HG03565 (cell line): ENCODE measurements at regions not wholly inside any gene's neighbourhood (a gene's known extent, or its start where the extent isn't known, plus 50 kb on each side); places are given as distances from the start of the nearest gene placed in this dataset.
"Not testable (repeated sequence)": the region's sequence is repeated elsewhere in the genome, so short reads cannot be mapped to it uniquely, and the experiment has no call there.

Source experiments
- ATAC-seq: cut with Tn5 transposase; IDR thresholded peaks from one replicate; pipeline ENCODE4 v1.9.1; 2021; ENCODE audit warnings: mild to moderate bottlenecking, moderate library complexity; ENCODE audit not compliant: unreplicated experiment

DNA sequence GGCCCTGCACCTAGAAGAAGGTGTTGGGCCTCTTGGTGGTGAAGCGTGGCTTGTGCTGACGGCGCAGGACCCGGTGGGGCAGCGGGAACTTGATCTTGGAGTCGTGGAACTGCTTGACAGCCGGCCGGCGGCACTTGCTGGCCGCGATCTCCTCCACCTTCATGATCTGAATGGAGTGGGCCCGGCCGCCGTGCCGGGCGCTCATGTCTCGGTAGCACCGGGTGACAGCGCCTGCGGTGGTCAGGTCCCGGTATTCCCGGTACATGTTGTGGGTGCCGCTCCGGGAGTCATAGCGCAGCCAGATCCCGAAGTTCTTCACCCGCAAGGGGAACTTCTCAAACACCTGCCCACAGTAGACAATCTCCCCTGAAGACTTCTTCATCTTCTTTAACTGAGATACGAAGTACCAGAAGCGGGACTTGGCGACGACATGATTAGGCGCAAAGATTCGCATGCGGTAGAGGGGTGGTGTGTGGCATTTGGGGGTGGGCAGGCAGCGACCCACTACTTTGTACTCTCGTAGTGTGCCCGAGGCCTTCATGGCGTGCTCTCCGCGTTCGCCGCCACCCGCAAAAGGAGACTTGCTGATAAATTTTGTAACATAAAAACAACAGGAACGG, 92.1 kb upstream of the MSH6 start:
- ATAC-seq: not testable (repeated sequence)

- no peak for ATAC-seq
Observed at GRCh38 chr2:47690132-47690531, 92.8 kb upstream of the MSH6 start.

DNA sequence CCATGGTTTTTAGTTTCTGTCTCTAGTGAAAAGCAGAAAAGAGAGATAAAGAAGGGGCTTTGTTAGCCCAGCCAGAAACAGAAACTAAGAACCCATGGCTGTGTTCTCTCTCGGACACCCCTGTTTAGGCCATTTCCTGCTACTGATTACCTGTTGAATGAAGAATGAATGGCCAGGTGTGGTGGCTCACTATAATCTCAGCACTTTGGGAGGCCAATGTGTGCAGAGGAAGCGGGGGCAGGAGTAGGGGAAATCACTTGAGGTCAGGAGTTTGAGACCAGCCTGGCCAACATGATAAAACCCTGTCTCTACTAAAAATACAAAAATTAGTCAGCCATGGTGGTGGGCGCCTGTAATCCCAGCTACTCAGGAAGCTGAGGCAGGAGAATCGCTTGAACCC, 93.8 kb upstream of the MSH6 start:
- ATAC-seq: peak; percentile 39

DNA sequence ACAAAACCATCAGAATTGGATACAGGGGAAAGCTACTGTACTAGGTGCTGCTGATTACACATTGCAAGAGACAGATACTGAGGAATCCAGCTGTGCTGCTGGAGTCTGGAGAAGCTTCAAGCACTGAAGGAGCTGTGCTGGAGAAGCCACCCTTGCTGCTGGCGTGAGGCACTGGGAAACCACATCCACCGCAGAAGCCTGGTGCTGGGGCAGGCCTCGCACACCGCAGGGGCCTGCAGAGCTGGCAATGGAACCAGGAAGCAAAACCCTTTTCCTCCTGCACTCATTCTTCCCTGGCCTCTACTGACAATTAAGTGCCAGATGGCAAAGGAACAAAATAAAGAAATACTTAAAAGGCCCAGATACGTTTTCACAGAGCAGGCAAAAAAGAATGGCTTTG, 94.4 kb upstream of the MSH6 start:
- no peak for ATAC-seq

- no peak for ATAC-seq
Observed at GRCh38 chr2:47687856-47688255, 95.1 kb upstream of the MSH6 start.

- ATAC-seq: no peak
Observed at GRCh38 chr2:47686018-47686417, 96.9 kb upstream of the MSH6 start.

GRCh38 chr2:47682216-47682749, 100.7 kb upstream of the MSH6 start:
- no peak for ATAC-seq

DNA sequence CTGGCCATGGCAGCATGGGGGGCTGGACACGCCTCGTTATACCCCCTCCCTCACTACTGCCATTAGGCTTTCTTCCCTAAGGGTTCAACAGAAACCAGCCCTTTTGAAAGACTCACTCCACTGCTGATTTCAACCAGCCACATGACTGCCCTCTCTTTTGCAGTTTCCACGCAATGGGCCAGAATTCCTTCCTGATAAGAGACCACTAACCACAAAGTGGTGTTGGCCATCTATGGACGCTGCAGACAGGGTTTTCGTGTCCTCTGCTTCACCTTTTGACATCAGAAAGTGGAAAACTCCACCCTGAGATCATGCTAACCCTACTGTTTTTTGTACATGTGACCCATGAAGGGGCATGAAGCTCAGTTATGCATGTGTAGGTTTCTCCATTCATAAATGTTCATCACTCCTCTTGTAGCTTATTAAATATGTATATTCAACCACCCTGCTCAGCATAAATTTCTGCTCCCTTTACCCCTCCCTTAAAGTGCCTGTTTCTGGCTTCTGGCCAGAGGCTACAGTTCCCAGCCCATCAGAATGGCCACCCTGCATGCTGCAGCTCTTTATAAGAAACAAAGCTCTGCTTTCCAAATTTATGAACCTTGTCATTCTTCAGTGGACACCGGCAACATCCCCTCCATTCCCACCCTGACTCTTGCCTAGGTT, 105.6 kb upstream of the KCNK12 start:
- ATAC-seq: no peak

- no peak for ATAC-seq
Observed at GRCh38 chr2:47675196-47675825, 104.5 kb upstream of the KCNK12 start.

GRCh38 chr2:47666332-47666731, 95.5 kb upstream of the KCNK12 start:
- no peak for ATAC-seq

GRCh38 chr2:47664817-47665216, 94.0 kb upstream of the KCNK12 start:
- ATAC-seq: no peak

DNA sequence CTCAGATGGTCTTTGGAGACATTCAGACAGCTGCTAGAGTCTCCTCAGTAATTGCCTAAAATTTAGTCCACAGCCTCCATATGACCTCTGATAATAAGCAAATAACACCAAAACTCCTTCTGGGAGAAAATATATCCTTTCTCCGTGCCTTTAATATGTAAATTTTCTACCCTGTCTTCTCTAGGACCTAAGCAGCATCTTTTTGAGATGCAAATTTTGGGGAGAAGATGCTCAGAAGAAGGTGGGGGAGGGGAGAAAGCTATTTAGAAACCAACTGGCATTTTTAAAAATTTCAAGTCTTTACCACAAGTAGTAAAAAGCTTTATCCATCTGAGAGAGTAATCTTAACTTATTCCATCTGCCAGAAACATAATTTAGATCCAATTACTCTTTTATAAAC, 91.8 kb upstream of the KCNK12 start:
- ATAC-seq: no peak

DNA sequence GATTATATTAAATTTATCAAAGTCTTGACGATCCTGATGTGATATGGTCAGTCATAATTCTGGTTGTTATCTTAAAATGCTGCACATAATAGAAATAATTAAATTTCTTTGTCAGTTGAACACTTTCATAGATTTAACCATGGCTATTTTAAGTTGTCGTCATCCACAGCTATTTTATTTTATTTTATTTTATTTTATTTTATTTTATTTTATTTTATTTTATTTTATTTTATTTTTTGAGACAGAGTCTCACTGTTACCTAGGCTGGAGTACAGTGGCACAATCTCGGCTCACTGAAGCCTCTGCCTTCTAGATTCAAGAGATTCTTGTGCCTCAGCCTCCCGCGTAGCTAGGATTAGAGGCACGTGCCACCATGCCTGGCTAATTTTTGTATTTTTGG, 90.5 kb upstream of the KCNK12 start:
- ATAC-seq: no peak

DNA sequence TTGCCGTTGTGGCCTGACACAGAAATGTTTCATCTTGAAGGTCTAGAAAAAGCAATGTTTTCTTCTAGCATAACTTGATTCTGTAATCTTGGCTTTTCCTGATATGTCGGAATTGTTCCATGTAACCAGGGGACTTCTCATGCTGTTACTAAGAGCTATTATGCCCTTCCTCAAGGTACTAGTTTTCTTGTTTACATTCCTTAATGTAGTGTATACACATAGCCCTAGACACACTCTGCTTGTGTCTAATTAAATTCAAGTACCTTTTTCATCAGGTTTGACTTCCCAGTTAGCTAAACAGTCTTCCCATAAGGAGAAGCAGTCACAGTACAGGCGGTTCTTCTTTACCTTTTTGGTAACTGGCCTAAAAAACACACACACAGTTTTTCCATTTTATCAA, 89.4 kb upstream of the KCNK12 start:
- ATAC-seq: no peak

DNA sequence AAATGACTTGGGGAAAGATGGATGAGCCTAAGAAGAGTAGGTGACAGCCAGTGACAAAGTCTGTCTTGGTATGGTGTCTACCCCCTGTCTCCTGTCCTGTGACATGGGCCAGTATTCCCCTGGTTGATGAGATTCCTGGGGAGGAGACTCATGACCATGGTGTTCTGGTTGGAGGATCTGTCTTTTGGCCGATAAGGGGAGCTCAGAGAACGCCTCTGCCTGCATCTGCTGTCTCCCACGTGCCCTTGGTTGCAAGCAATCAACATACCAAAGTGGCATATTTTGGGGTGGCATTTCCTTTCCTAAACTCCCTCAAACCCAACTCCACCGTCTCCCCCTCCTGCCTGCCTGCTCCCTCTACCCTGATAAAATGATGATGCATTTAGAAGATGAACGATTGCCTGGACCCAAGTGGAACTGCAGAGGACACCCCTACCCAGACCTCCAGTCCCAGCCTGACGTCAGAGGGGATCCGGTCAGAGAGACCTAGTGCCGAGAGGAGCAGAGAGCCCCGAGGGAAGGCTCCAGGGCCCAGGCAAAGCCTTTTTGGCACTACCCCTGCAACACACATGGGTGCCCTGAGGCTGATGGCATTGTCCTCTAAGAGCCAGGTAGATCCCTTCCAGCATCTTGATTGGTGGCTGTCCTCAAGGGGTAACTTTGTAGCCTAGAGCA, 88.0 kb upstream of the KCNK12 start:
- no peak for ATAC-seq

DNA sequence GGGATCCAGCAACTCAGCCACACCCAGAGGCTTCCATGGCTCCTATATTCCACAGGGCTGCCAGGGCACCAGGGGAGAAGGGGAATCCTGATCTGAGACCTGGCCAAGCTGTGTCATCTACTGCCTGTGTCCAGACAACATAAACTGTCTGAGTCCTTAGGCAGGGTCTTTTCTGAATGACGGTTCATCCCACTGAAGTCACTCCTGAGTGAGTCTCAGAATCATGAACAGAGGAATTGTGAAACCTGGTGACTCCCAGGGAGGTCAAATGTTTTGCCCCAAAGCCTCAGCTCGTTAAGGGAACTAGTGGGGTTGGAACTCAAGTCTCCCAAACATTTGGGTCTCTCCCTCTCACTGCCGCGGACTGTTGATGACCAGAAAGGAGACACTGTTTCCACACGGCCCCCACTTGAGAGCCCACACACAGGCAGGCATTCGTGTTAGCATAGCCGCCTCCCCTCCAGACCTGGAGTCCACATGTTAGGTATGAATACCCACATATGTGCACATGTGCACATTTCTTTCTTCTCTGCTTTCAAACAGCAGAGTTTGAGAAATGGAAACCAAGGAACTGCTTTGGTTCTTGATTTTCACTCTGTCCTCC, 87.2 kb upstream of the KCNK12 start:
- ATAC-seq: no peak

DNA sequence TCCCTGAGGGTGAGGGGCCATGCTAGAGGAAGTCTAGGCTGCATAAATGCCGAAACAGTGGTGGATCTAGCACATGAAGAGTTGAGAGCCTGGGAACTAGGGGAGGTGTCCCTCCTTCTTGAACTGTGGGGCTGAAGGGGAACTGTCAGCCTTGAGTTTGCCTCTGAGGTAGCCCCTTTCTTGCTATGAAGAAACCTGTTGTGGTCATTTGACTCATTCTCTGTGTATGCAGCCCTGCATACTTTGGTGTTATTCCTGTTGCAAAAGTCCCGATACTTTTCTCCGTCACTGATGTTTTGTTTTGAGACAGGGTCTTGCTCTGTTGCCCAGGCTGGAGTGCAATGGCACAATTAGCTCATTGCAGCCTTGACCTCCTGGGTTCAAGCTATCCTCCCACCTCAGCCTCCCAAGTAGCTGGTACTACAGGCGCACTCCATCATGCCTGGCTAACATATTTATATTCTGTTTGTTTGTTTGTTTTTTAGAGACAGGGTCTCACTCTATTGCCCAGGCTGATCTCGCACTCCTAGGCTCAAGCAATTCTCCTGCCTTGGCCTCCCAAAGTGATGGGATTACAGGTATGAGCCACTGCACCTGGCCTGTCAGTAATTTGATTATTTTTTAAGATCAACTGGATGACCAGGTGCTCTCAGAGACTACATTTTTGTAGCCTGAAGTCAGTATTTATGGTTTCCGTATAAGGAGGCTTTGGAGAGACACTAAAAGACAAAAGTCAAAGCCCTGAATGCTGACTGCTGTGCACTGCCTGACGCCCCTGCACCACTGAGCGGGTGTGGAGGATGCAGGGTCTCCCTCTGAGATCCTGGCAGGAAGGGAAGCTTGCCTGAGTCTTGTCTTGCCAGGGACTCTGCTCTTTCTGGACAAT, 86.2 kb upstream of the KCNK12 start:
- ATAC-seq: no peak

- ATAC-seq: no peak
Observed at GRCh38 chr2:47655563-47655880, 84.7 kb upstream of the KCNK12 start.

- peak; percentile 53 for ATAC-seq
Observed at GRCh38 chr2:47654790-47655562, 84.2 kb upstream of the KCNK12 start.
